ENCODE measurements at regions not wholly inside any gene's neighbourhood (a gene's known extent, or its start where the extent isn't known, plus 50 kb on each side); places are given as distances from the start of the nearest gene placed in this dataset.
A peak's percentile ranks its signal among the peaks of the same experiment; 100 is the strongest.

GRCh38 chr5:68873198-68873597, 220.6 kb upstream of the SLC30A5 start:
- Histone ChIP-seq H3K4me3 (no peak overlapping the region), H3K27ac (no peak overlapping the region), H3K4me1 (no peaks in the 10 kb centered on the region), H3K27me3 (no peaks in the 10 kb centered on the region), H3K9me3 (no peaks in the 10 kb centered on the region), H3K36me3 (no peaks in the 10 kb centered on the region)
- DNase-seq: no peak
- WGBS, 2 donors: 73 to 83% methylated on average over 4 of the region's 4 CpGs
- no peak for ATAC-seq (ENCODE audit: low FRiP score in 2 of 2)
- TF ChIP-seq, protein P1, sequence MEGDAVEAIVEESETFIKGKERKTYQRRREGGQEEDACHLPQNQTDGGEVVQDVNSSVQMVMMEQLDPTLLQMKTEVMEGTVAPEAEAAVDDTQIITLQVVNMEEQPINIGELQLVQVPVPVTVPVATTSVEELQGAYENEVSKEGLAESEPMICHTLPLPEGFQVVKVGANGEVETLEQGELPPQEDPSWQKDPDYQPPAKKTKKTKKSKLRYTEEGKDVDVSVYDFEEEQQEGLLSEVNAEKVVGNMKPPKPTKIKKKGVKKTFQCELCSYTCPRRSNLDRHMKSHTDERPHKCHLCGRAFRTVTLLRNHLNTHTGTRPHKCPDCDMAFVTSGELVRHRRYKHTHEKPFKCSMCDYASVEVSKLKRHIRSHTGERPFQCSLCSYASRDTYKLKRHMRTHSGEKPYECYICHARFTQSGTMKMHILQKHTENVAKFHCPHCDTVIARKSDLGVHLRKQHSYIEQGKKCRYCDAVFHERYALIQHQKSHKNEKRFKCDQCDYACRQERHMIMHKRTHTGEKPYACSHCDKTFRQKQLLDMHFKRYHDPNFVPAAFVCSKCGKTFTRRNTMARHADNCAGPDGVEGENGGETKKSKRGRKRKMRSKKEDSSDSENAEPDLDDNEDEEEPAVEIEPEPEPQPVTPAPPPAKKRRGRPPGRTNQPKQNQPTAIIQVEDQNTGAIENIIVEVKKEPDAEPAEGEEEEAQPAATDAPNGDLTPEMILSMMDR (IDR thresholded peaks at IDR 0.05): no peak
- TF ChIP-seq EP300 (IDR thresholded peaks at IDR 0.05) (no peak), POLR2A (IDR thresholded peaks at IDR 0.05) (no peak), POLR2AphosphoS5 (IDR thresholded peaks at IDR 0.05) (no peak)

- ATAC-seq (ENCODE audit: low FRiP score in 2 of 2): no peak
- TF ChIP-seq, protein P1 (IDR thresholded peaks at IDR 0.05): no peak
- TF ChIP-seq POLR2AphosphoS5 (IDR thresholded peaks at IDR 0.05) (no peak), POLR2A (IDR thresholded peaks at IDR 0.05) (no peak), EP300 (IDR thresholded peaks at IDR 0.05) (no peak)
- Histone ChIP-seq H3K4me3 (no peak overlapping the region), H3K36me3 (no peaks in the 10 kb centered on the region), H3K4me1 (no peaks in the 10 kb centered on the region), H3K27ac (no peak overlapping the region), H3K27me3 (no peaks in the 10 kb centered on the region), H3K9me3 (no peaks in the 10 kb centered on the region)
- 84 to 91% methylated on average over 3 of the region's 3 CpGs for whole genome bisulfite sequencing, 2 donors
- DNase-seq: no peak
Observed at GRCh38 chr5:68875351-68875750, 218.5 kb upstream of the SLC30A5 start.

DNA sequence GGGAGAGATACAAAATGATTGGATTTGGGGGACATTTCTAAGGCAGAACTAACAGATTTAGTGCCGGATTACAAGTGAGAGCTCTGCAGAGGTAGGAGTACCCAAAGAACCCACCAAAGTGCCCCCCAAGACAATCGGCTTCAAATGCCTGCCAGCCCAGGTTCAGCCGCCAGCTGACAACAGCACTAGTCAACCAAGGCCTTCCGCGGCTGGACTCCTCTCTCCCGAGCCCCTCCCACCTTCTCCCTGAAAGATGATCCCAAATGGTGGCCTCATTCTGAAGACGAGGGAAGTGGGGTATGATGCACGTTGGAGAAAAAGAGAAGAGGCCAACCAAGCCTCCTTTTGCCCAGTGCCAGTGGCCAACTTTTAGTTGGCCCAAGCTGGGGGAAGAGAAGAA, 210.4 kb upstream of the SLC30A5 start:
- Histone ChIP-seq H3K4me1 (no peaks in the 10 kb centered on the region), H3K36me3 (no peaks in the 10 kb centered on the region), H3K4me3 (no peak overlapping the region), H3K9me3 (no peaks in the 10 kb centered on the region), H3K27me3 (no peaks in the 10 kb centered on the region), H3K27ac (no peak overlapping the region)
- 83 to 97% methylated on average over 6 to 8 of the region's 8 CpGs for WGBS, 2 donors
- DNase-seq (peak in 1 of 2 donors; percentile 2), ATAC-seq (ENCODE audit: low FRiP score in 2 of 2) (no peak)
- TF ChIP-seq POLR2A (IDR thresholded peaks at IDR 0.05) (no peak), POLR2AphosphoS5 (IDR thresholded peaks at IDR 0.05) (no peak), EP300 (IDR thresholded peaks at IDR 0.05) (no peak)
- TF ChIP-seq, protein P1 (IDR thresholded peaks at IDR 0.05): no peak

DNA sequence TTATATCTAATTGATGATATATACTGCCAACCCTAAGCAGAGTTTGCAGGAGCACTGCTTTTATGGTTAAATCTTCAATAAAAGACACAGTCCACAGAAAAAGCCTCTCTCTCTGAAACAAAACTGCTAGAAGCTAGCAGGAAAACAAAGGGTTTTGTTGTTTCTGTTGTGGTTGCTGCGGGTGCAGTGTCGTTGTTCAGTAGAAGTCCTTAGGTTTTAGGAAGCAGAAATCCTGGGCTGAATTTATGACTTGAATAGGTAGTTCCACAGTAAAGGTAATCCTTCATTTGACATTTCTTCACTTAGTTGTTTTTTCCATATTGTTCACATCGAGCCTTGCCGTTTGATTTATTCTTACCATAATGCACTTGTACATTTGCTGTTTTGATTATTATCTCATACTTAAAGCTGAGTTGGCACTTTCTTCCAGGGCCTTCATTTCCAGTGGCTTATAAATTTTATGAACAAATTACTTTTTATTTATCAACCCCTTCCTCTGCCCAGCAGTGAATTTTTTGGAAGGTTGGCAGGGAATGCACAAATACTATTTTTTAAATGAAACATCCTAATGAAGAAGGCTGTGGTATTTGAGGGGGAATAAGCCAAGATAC, 209.6 kb upstream of the SLC30A5 start:
- DNase-seq: no peak
- H3K4me1 ChIP-seq: no peaks in the 10 kb centered on the region
- WGBS, 2 donors: 54 to 71% methylated on average over 4 of the region's 4 CpGs
- no peaks in the 10 kb centered on the region for H3K36me3 ChIP-seq
- no peak overlapping the region for H3K27ac ChIP-seq
- TF ChIP-seq EP300 (IDR thresholded peaks at IDR 0.05) (no peak), POLR2A (IDR thresholded peaks at IDR 0.05) (no peak), POLR2AphosphoS5 (IDR thresholded peaks at IDR 0.05) (no peak)
- TF ChIP-seq, protein P1 (IDR thresholded peaks at IDR 0.05): no peak
- no peak overlapping the region for H3K4me3 ChIP-seq
- H3K9me3 ChIP-seq: no peaks in the 10 kb centered on the region
- no peaks in the 10 kb centered on the region for H3K27me3 ChIP-seq
- ATAC-seq (ENCODE audit: low FRiP score in 2 of 2): no peak

DNA sequence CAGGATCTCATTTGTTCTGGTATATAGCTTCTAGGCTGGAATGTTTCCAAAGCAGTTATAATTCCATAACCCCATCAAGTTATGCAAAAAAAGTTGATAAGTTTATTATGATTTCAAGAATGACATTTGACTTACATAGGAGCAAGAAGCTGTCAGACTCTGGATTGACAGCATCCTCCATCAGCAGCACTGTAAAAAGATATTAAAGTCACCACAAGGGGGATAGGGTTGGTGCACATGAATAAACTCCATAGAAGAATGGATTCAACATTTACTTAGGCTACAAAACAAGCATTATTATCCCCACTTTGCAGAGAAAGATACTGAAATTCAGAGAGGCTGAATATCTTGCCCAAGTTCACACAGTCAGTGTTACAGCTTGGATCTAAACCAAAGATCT, 208.9 kb upstream of the SLC30A5 start:
- ATAC-seq (ENCODE audit: low FRiP score in 2 of 2) (no peak), DNase-seq (no peak)
- no peak for TF ChIP-seq POLR2AphosphoS5 (IDR thresholded peaks at IDR 0.05)
- no peak for TF ChIP-seq POLR2A (IDR thresholded peaks at IDR 0.05)
- no peak for TF ChIP-seq EP300 (IDR thresholded peaks at IDR 0.05)
- TF ChIP-seq, protein P1 (IDR thresholded peaks at IDR 0.05): no peak
- no peaks in the 10 kb centered on the region for H3K27me3 ChIP-seq
- no peak overlapping the region for H3K4me3 ChIP-seq
- no peaks in the 10 kb centered on the region for H3K36me3 ChIP-seq
- no peak overlapping the region for H3K27ac ChIP-seq
- no peaks in the 10 kb centered on the region for H3K4me1 ChIP-seq
- H3K9me3 ChIP-seq: no peaks in the 10 kb centered on the region

Data from upper lobe of left lung (tissue), 6 donors.